Heart right ventricle (tissue), 16 donors: ENCODE measurements at regions not wholly inside any gene's neighbourhood (a gene's known extent, or its start where the extent isn't known, plus 50 kb on each side); places are given as distances from the start of the nearest gene placed in this dataset.

ENCODE experiments used
- ATAC-seq, 8 donors: fragments of 200-7000 bp; cut with Tn5 transposase; one replicate each; pipeline ENCODE4 v1.9.1; 2020; ENCODE audit warnings: mild to moderate bottlenecking in 8 of 8, moderate library complexity in 8 of 8, moderate number of reproducible peaks in 1 of 8
- DNase-seq, 2 donors: peaks; one replicate each; pipeline ENCODE4 v3.0.0-alpha.2; 2020
- H3K27ac ChIP-seq, 10 donors: fragments of 200-600 bp; sonication (generic) in 2 of 10; one replicate each; pipeline versions ENCODE4 v1.5.0 to v1.8.0; 2020 to 2022; ENCODE audit warnings: mild to moderate bottlenecking in 3 of 10
- H3K27me3 ChIP-seq, 7 donors: fragments of 200-600 bp; one replicate each; pipeline ENCODE4 v1.8.0; 2021 to 2022; ENCODE audit warnings: mild to moderate bottlenecking in 2 of 7
- H3K36me3 ChIP-seq, 9 donors: fragments of 200-600 bp; sonication (generic) in 1 of 9; one replicate each; pipeline versions ENCODE4 v1.5.0 to v1.8.0; 2020 to 2022; ENCODE audit warnings: mild to moderate bottlenecking in 2 of 9
- H3K4me1 ChIP-seq, 9 donors: fragments of 200-600 bp; sonication (generic) in 1 of 9; one replicate each; pipeline versions ENCODE4 v1.5.0 to v1.8.0; 2020 to 2022; ENCODE audit warnings: mild to moderate bottlenecking in 4 of 9
- H3K4me3 ChIP-seq, 10 donors: fragments of 200-600 bp; sonication (generic) in 2 of 10; one replicate each; pipeline versions ENCODE4 v1.5.0 to v1.8.0; 2020 to 2022; ENCODE audit warnings: mild to moderate bottlenecking in 7 of 10, moderate library complexity in 2 of 10
- H3K9me3 ChIP-seq, 11 donors: fragments of 200-600 bp in 10 of 11; sonication (generic) in 2 of 11; one replicate each; pipeline versions ENCODE4 v1.5.0 to v1.8.0; 2013 to 2022; ENCODE audit warnings: mild to moderate bottlenecking in 2 of 11, control low read depth in 1 of 11, moderate library complexity in 1 of 11
- WGBS, 2 donors: extraction: QIAGEN DNeasy Blood & Tissue Kit; methylation state at CpG; one replicate each; pipeline ENCODE4 v1.1.7; 2013; ENCODE audit warnings: inconsistent platforms in 1 of 2; 5-methylcytosine and 5-hydroxymethylcytosine counted together
- intact Hi-C, 10 donors: fragments of 100-400 bp; cut with DNase I; formaldehyde crosslinking; loops; one replicate each; pipeline versions ENCODE4 v1.11.1 to v1.14.2; 2022
- TF ChIP-seq, protein P1 (sequence below), 9 donors: fragments of 200-600 bp; sonication (generic) in 2 of 9; IDR thresholded peaks; one replicate each; pipeline versions ENCODE4 v1.5.0 to v1.8.0; 2021 to 2022; ENCODE audit warnings: antibody characterized with exemption in 9 of 9, mild to moderate bottlenecking in 5 of 9, moderate library complexity in 1 of 9
- donor health status: Arrhythmogenic right ventricular cardiomyopathy.
- donor health status: ischemic (EF 13 %, LVEDD 7.1; RV severe dilation, severe dysfunction).
- donor health status: healthy with polysubstance abuse.
- donor health status: DM: no; HTN: yes; CAD: no.
- donor health status: DM: no; HTN: no; CAD: no.
- donor health status: ischemic (EF 25% LVEDD 6.9; RV normal size, moderate dysfunction).
- donor health status: ischemic (EF 25% LVEDD 5.7; RV mildly dilated, moderate dysfunction).
- donor health status: healthy.
- donor health status: DM: yes; HTN: yes; CAD: no.
- donor health status: Ischemic cardiomyopathy.
- donor health status: ischemic (EF 35%, LVEDD 5.7; RV mildly dilated, moderate dysfunction).
- donor health status: nonischemic (EF 11% LVEDD 7.7; RV severe dilation, severe dysfunction).
- donor health status: DM: yes; HTN: yes; CAD: no.
- donor health status: PGD.
- donor health status: ischemic (EF 29% LVEDD 5.4; RV normal size, mild dysfunction).
- donor health status: nonischemic (EF 23%, LVEDD 6.1; RV moderate dilation, normal function).

DNA sequence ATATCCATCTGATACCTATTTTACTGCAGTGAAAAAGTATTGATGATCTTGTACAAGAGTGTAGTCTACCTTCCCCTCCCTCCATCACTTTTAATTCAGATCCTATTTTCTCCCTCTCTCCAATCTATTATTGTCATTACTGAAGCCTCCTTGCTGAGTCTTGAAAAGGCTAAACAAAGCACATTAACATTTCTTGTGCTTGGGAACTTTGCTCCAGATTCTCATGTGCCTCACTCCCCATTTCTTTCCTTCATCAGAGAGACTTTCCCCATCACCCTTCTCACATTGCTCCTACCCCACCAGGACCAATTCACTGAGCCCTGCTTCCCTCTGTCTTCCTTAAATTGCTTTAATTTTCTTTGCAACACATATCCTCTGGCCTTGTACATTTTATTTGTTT lies 736.2 kb upstream of the GCFC2 start:
- ATAC-seq = no peak
- H3K4me3 ChIP-seq = no peak overlapping the region
- H3K36me3 ChIP-seq = no peaks in the 10 kb centered on the region
- intact Hi-C loops = no loop called here
- H3K9me3 ChIP-seq = peaks cover 0 to 14% (median 0%) of the 10 kb centered on the region in 11 donors
- no peak for DNase-seq
- TF ChIP-seq, protein P1, sequence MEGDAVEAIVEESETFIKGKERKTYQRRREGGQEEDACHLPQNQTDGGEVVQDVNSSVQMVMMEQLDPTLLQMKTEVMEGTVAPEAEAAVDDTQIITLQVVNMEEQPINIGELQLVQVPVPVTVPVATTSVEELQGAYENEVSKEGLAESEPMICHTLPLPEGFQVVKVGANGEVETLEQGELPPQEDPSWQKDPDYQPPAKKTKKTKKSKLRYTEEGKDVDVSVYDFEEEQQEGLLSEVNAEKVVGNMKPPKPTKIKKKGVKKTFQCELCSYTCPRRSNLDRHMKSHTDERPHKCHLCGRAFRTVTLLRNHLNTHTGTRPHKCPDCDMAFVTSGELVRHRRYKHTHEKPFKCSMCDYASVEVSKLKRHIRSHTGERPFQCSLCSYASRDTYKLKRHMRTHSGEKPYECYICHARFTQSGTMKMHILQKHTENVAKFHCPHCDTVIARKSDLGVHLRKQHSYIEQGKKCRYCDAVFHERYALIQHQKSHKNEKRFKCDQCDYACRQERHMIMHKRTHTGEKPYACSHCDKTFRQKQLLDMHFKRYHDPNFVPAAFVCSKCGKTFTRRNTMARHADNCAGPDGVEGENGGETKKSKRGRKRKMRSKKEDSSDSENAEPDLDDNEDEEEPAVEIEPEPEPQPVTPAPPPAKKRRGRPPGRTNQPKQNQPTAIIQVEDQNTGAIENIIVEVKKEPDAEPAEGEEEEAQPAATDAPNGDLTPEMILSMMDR (IDR thresholded peaks at IDR 0.05) = no peak
- no peak overlapping the region for H3K27ac ChIP-seq
- no peaks in the 10 kb centered on the region for H3K27me3 ChIP-seq
- H3K4me1 ChIP-seq = no peaks in the 10 kb centered on the region

- no peak overlapping the region for H3K27ac ChIP-seq
- TF ChIP-seq, protein P1 (IDR thresholded peaks at IDR 0.05) = no peak
- peaks cover 0 to 14% (median 0%) of the 10 kb centered on the region in 11 donors for H3K9me3 ChIP-seq
- H3K4me1 ChIP-seq = no peaks in the 10 kb centered on the region
- intact Hi-C loops = no loop called here
- H3K36me3 ChIP-seq = no peaks in the 10 kb centered on the region
- 92 to 94% methylated on average over 3 of the region's 3 CpGs for WGBS, 2 donors
- no peaks in the 10 kb centered on the region for H3K27me3 ChIP-seq
- H3K4me3 ChIP-seq = no peak overlapping the region
- ATAC-seq (no peak), DNase-seq (no peak)
Observed at GRCh38 chr2:76445880-76446279, 735.2 kb upstream of the GCFC2 start.

DNA sequence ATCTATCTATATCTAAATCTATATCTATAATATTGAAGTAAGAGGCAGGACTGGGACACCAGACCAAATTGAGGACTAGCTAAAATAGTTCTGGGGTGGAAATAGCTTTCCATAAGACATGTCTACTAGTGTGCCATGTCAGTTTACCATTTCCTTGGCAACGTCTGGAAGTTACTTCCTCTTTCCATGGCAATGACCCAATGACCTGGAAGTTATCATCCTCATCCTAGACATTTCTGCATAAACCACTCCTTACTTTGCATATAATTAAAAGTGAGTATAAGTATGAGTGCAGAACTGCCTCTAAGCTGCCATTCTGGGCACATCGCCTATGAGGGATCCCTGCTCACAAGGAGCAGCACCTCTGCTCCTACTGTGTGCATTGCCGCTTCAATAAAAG lies 734.0 kb upstream of the GCFC2 start:
- WGBS, 2 donors = 82 to 83% methylated on average over 3 of the region's 3 CpGs

DNA sequence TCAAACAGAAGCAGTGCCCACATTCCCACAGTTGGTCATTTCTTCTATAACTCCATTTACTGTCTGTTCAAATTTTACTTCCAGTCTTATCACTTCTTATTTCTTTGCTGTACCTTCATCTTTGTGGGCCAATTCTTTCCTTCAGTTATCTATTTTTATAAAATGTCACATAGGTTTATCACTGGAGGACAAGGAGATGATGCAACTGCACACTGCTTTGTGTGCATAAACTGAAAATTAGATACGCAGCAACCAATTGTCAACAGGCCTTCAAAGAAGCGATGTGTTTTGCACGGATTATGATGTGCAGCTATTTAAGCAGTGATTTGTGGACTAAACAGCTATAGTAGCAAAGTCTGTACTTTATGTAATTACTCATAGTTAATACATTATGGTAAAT lies 726.8 kb upstream of the GCFC2 start:
- intact Hi-C loops = no loop called here
- DNase-seq (no peak), ATAC-seq (no peak)
- TF ChIP-seq, protein P1 (IDR thresholded peaks at IDR 0.05) = no peak
- Histone ChIP-seq H3K4me1 (no peaks in the 10 kb centered on the region), H3K9me3 (no peaks in the 10 kb centered on the region), H3K36me3 (no peaks in the 10 kb centered on the region), H3K27ac (no peak overlapping the region), H3K27me3 (no peaks in the 10 kb centered on the region), H3K4me3 (no peak overlapping the region)
- 87 to 92% methylated on average over 3 of the region's 3 CpGs for WGBS, 2 donors

More for the DNA sequence above, 734.0 kb upstream of the GCFC2 start:
- H3K27ac ChIP-seq = no peak overlapping the region
- ATAC-seq (no peak), DNase-seq (no peak)
- no peaks in the 10 kb centered on the region for H3K4me1 ChIP-seq
- TF ChIP-seq, protein P1 (IDR thresholded peaks at IDR 0.05) = no peak
- H3K36me3 ChIP-seq = no peaks in the 10 kb centered on the region
- no peaks in the 10 kb centered on the region for H3K27me3 ChIP-seq
- H3K4me3 ChIP-seq = no peak overlapping the region
- peaks cover 0 to 14% (median 0%) of the 10 kb centered on the region in 11 donors for H3K9me3 ChIP-seq
- intact Hi-C loops = no loop called here

- intact Hi-C loops = no loop called here
- ATAC-seq (no peak), DNase-seq (no peak)
- WGBS, 2 donors = 54 to 69% methylated on average over 2 of the region's 2 CpGs
- Histone ChIP-seq H3K4me1 (no peaks in the 10 kb centered on the region), H3K27me3 (no peaks in the 10 kb centered on the region), H3K27ac (no peak overlapping the region), H3K9me3 (peaks cover 0 to 5% (median 0%) of the 10 kb centered on the region in 11 donors), H3K4me3 (no peak overlapping the region), H3K36me3 (no peaks in the 10 kb centered on the region)
- TF ChIP-seq, protein P1 (IDR thresholded peaks at IDR 0.05) = no peak
Observed at GRCh38 chr2:76429374-76429773, 718.7 kb upstream of the GCFC2 start.
